Fibroblast of lung (primary cell): ENCODE measurements at regions not wholly inside any gene's neighbourhood (a gene's known extent, or its start where the extent isn't known, plus 50 kb on each side); places are given as distances from the start of the nearest gene placed in this dataset.

Experiments used
- EZH2 ChIP-seq: IDR thresholded peaks from 2 replicates; pipeline ENCODE4 v1.5.1; 2012; ENCODE audit warnings: low read length, control low read depth, mild to moderate bottlenecking; ENCODE audit errors: missing control alignments
- TF ChIP-seq, protein P1 (sequence below), 2 donors: IDR thresholded peaks in 1 of 2; conservative IDR thresholded peaks in 1 of 2; 1 replicate in 1 of 2; 2 replicates in 1 of 2; pipeline ENCODE4 v1.5.1; 2011 to 2012; ENCODE audit warnings: low read length in 2 of 2, control low read depth in 1 of 2, inconsistent platforms in 1 of 2, low read depth in 1 of 2, mild to moderate bottlenecking in 1 of 2

DNA sequence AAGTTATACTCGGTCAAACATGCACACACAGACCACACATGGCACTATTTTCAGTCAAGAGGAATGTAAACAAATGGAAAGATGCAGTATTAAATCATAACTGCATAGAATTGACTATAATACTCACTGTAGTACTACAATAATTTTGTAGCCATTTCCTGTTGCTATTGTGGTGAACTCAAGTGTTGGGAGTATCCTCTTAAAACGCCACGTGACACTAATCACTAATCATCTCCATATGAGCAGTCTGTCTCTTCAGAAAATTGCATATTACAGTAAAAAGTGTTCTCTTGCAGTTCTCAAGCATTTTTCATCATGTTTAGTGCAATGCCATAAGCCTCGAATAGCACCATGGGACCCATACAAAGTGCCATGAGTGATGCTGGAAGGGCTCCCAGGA is 258.7 kb upstream of the ID4 start:
- TF ChIP-seq, protein P1, sequence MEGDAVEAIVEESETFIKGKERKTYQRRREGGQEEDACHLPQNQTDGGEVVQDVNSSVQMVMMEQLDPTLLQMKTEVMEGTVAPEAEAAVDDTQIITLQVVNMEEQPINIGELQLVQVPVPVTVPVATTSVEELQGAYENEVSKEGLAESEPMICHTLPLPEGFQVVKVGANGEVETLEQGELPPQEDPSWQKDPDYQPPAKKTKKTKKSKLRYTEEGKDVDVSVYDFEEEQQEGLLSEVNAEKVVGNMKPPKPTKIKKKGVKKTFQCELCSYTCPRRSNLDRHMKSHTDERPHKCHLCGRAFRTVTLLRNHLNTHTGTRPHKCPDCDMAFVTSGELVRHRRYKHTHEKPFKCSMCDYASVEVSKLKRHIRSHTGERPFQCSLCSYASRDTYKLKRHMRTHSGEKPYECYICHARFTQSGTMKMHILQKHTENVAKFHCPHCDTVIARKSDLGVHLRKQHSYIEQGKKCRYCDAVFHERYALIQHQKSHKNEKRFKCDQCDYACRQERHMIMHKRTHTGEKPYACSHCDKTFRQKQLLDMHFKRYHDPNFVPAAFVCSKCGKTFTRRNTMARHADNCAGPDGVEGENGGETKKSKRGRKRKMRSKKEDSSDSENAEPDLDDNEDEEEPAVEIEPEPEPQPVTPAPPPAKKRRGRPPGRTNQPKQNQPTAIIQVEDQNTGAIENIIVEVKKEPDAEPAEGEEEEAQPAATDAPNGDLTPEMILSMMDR (conservative IDR thresholded peaks at IDR 0.05 in 1 of 2, IDR thresholded peaks at IDR 0.05 in 1 of 2; ENCODE audit: low read depth in 1 of 2, low read length in 2 of 2) = no peak
- no peak for TF ChIP-seq EZH2
